ENCODE measurements at regions not wholly inside any gene's neighbourhood (a gene's known extent, or its start where the extent isn't known, plus 50 kb on each side); places are given as distances from the start of the nearest gene placed in this dataset.

DNA sequence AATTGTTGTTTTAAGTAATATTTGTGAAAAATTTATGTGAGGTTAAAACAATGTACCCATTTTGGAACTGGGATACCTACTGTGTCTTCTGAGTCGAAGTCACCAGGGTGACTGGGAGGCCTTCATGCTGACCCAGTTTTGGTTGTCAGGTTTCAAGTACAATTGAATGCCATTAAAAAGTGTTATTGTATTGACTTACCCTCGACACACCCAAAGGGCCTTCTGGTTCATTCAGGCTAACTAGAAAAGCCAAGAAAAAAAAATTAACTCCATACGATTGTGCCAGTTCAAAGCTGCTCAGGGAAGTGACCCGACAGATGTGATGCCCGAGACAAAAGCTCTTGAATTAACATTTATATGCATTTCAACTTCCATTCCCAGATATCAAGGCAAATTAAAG, 190.0 kb downstream of the ST6GAL2 start:
- no peak for TF ChIP-seq EZH2phosphoT487 (IDR thresholded peaks at IDR 0.05; ENCODE audit: low read depth)
- TF ChIP-seq, protein P1, sequence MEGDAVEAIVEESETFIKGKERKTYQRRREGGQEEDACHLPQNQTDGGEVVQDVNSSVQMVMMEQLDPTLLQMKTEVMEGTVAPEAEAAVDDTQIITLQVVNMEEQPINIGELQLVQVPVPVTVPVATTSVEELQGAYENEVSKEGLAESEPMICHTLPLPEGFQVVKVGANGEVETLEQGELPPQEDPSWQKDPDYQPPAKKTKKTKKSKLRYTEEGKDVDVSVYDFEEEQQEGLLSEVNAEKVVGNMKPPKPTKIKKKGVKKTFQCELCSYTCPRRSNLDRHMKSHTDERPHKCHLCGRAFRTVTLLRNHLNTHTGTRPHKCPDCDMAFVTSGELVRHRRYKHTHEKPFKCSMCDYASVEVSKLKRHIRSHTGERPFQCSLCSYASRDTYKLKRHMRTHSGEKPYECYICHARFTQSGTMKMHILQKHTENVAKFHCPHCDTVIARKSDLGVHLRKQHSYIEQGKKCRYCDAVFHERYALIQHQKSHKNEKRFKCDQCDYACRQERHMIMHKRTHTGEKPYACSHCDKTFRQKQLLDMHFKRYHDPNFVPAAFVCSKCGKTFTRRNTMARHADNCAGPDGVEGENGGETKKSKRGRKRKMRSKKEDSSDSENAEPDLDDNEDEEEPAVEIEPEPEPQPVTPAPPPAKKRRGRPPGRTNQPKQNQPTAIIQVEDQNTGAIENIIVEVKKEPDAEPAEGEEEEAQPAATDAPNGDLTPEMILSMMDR (IDR thresholded peaks at IDR 0.05; ENCODE audit: low read depth, low read length) = no peak
- no peaks in the 10 kb centered on the region for H3K4me1 ChIP-seq (ENCODE audit: low read length)
- H3K27me3 ChIP-seq (ENCODE audit: low read depth, low read length) = no peaks in the 10 kb centered on the region
- no peaks in the 10 kb centered on the region for H3K9me3 ChIP-seq (ENCODE audit: insufficient read depth, low read length)
- H3K9ac ChIP-seq (ENCODE audit: low read length) = no peak overlapping the region
- no peaks in the 10 kb centered on the region for H3K79me2 ChIP-seq (ENCODE audit: low read length)
- H3K36me3 ChIP-seq (replicated peaks; ENCODE audit: low read depth, low read length) = no peaks in the 10 kb centered on the region
- H2AFZ ChIP-seq (ENCODE audit: low read depth, low read length) = no peak overlapping the region
- H3K4me2 ChIP-seq (ENCODE audit: low read length) = no peak overlapping the region
- no peak overlapping the region for H3K27ac ChIP-seq (ENCODE audit: low read length)
- no peak overlapping the region for H3K4me3 ChIP-seq (ENCODE audit: low read length)
- no peaks in the 10 kb centered on the region for H4K20me1 ChIP-seq (ENCODE audit: insufficient read depth, low read length)

DNA sequence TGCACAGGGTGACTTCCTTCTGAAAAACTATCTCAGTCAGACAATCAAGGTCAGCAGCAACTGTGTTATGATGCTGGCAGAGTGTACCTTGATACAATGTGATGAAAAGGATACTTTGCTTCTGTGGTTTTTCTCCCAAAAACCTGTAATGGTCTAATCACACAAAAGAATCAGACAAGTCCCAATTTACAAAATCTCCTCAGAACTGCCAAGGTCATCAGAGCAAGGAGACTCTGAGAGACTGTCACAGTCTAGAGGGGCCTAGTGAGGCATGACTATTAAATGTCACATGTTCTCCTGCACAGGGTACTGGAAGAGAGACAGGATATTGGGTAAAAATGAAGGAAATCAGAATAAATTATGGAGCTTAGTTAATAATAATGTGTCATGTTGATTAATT, 185.4 kb downstream of the ST6GAL2 start:
- Histone ChIP-seq H3K9ac (ENCODE audit: low read length) (no peak overlapping the region), H3K4me3 (ENCODE audit: low read length) (no peak overlapping the region), H3K27me3 (ENCODE audit: low read depth, low read length) (no peaks in the 10 kb centered on the region), H3K9me3 (ENCODE audit: insufficient read depth, low read length) (no peaks in the 10 kb centered on the region), H3K27ac (ENCODE audit: low read length) (no peak overlapping the region), H3K79me2 (ENCODE audit: low read length) (no peaks in the 10 kb centered on the region), H3K4me2 (ENCODE audit: low read length) (no peak overlapping the region), H3K4me1 (ENCODE audit: low read length) (no peaks in the 10 kb centered on the region), H3K36me3 (replicated peaks; ENCODE audit: low read depth, low read length) (no peaks in the 10 kb centered on the region), H4K20me1 (ENCODE audit: insufficient read depth, low read length) (no peaks in the 10 kb centered on the region), H2AFZ (ENCODE audit: low read depth, low read length) (no peak overlapping the region)
- TF ChIP-seq, protein P1 (IDR thresholded peaks at IDR 0.05; ENCODE audit: low read depth, low read length) = no peak
- TF ChIP-seq EZH2phosphoT487 (IDR thresholded peaks at IDR 0.05; ENCODE audit: low read depth) = no peak

DNA sequence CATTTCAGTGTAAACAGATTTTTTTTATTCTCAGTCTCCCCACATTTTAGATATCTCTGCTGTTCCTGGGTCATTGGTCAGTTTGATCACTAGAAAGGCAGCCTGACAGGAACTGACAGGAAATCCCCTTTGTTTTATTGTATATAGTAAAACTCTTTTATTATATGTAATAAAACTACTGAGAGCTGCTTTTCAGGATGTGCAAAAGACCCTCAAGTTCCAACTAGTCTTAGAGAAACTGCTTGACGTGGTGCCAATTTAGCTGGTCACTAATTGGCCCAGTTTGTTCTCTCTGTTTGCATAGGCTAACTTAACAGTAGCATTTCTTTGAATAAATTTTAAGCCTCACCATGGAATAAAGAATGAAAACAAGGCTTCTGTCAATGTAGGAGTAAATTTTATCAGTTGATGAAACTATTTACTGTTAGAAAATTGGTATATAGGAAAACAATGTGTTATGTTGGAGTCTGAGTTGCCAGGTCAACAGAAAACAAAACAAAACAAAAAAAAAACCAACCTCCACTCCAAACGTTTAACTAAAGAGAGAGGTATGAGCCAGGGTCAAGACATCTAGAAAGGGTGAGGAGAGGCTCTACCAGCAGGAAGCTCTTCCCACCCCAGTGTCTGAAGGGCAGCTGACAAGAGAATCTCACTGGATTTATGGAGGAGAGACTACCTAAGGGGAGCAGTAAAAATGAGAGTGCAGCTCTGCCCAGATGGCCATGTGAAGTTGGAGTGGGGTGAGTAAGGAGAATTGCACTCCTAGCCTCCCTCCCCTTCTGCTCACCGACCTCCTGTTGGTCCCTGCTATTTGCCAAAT, 184.6 kb downstream of the ST6GAL2 start:
- Histone ChIP-seq H2AFZ (ENCODE audit: low read depth, low read length) (no peak overlapping the region), H3K27ac (ENCODE audit: low read length) (no peak overlapping the region), H4K20me1 (ENCODE audit: insufficient read depth, low read length) (no peaks in the 10 kb centered on the region), H3K27me3 (ENCODE audit: low read depth, low read length) (no peaks in the 10 kb centered on the region), H3K36me3 (replicated peaks; ENCODE audit: low read depth, low read length) (no peaks in the 10 kb centered on the region), H3K79me2 (ENCODE audit: low read length) (no peaks in the 10 kb centered on the region), H3K4me1 (ENCODE audit: low read length) (no peaks in the 10 kb centered on the region), H3K4me2 (ENCODE audit: low read length) (no peak overlapping the region), H3K9ac (ENCODE audit: low read length) (no peak overlapping the region), H3K4me3 (ENCODE audit: low read length) (no peak overlapping the region), H3K9me3 (ENCODE audit: insufficient read depth, low read length) (no peaks in the 10 kb centered on the region)
- TF ChIP-seq, protein P1 (IDR thresholded peaks at IDR 0.05; ENCODE audit: low read depth, low read length) = no peak
- TF ChIP-seq EZH2phosphoT487 (IDR thresholded peaks at IDR 0.05; ENCODE audit: low read depth) = no peak

DNA sequence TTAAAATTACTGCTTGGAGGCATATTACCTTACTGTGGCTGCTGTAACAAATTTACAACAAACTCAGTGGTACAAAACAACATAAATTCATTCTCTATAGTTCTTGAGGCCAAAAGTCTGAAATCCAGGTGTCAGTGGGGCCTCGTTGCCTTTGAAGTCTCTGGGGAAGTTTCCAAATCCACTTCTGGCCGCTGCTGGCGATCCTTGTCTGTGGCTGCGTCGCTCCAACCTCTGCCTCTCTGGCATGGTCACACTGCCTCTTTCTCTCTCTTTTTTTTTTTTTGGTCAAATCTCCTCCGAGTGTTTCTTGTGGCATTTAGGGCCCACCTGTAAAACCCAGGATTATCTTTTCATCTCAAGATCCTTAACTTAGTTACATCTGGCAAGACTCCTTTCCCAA, 182.8 kb downstream of the ST6GAL2 start:
- Histone ChIP-seq H4K20me1 (ENCODE audit: insufficient read depth, low read length) (no peaks in the 10 kb centered on the region), H2AFZ (ENCODE audit: low read depth, low read length) (no peak overlapping the region), H3K4me1 (ENCODE audit: low read length) (no peaks in the 10 kb centered on the region), H3K27ac (ENCODE audit: low read length) (no peak overlapping the region), H3K9me3 (ENCODE audit: insufficient read depth, low read length) (no peaks in the 10 kb centered on the region), H3K36me3 (replicated peaks; ENCODE audit: low read depth, low read length) (no peaks in the 10 kb centered on the region), H3K27me3 (ENCODE audit: low read depth, low read length) (no peaks in the 10 kb centered on the region), H3K4me2 (ENCODE audit: low read length) (no peak overlapping the region), H3K4me3 (ENCODE audit: low read length) (no peak overlapping the region), H3K79me2 (ENCODE audit: low read length) (no peaks in the 10 kb centered on the region), H3K9ac (ENCODE audit: low read length) (no peak overlapping the region)
- no peak for TF ChIP-seq EZH2phosphoT487 (IDR thresholded peaks at IDR 0.05; ENCODE audit: low read depth)
- TF ChIP-seq, protein P1 (IDR thresholded peaks at IDR 0.05; ENCODE audit: low read depth, low read length) = no peak

All from OCI-LY3 (cell line).